SK-N-MC (cell line): ENCODE measurements at regions not wholly inside any gene's neighbourhood (a gene's known extent, or its start where the extent isn't known, plus 50 kb on each side); places are given as distances from the start of the nearest gene placed in this dataset.

Experiments used
- EZH2 ChIP-seq: fragments of 200-600 bp; sonication (generic); IDR thresholded peaks from one replicate; pipeline ENCODE4 v1.6.1; 2017; ENCODE audit warnings: antibody characterized with exemption
- FOXP2 ChIP-seq: optimal IDR thresholded peaks from 2 replicates; pipeline ENCODE3; 2011; ENCODE audit warnings: mild to moderate bottlenecking, moderate library complexity; ENCODE audit not compliant: insufficient read depth; ENCODE audit errors: extremely low read length, control extremely low read depth
- POLR2AphosphoS5 ChIP-seq: IDR thresholded peaks from 2 replicates; pipeline ENCODE4 v1.6.1; 2012; ENCODE audit warnings: mild to moderate bottlenecking, low read depth, low read length, borderline replicate concordance

GRCh38 chr6:8642854-8643253, 207.5 kb upstream of the SLC35B3 start:
- TF ChIP-seq POLR2AphosphoS5 (no peak), EZH2 (no peak), FOXP2 (no peak)
